Keratinocyte (primary cell): ENCODE measurements at regions not wholly inside any gene's neighbourhood (a gene's known extent, or its start where the extent isn't known, plus 50 kb on each side); places are given as distances from the start of the nearest gene placed in this dataset.

Source experiments
- DNase-seq: peaks from one replicate; pipeline ENCODE4 v3.0.0-alpha.2; 2011; ENCODE audit warnings: low read depth, missing footprints, low spot score
- FAIRE-seq: peaks from 2 replicates; lab custom pipeline; 2011; peaks lifted over from hg19 to GRCh38; lab: Jason Lieb, UNC
- H2AFZ ChIP-seq: 2 replicates; pipeline ENCODE4 v1.6.0; 2012; ENCODE audit warnings: low read length, control low read depth, inconsistent platforms; ENCODE audit not compliant: control insufficient read depth
- H3K27ac ChIP-seq: 2 replicates; pipeline ENCODE4 v1.5.1; 2011; ENCODE audit warnings: low read length; ENCODE audit not compliant: control insufficient read depth, insufficient read depth
- H3K27me3 ChIP-seq: 3 replicates; pipeline ENCODE4 v1.6.0; 2011; ENCODE audit warnings: low read length; ENCODE audit not compliant: control insufficient read depth, insufficient read depth; ENCODE audit errors: extremely low read depth
- H3K36me3 ChIP-seq, 2 experiments: 2 replicates in 1 of 2; 3 replicates in 1 of 2; pipeline ENCODE4 v1.5.1; 2011; ENCODE audit warnings: low read length in 2 of 2, mild to moderate bottlenecking in 1 of 2; ENCODE audit not compliant: control insufficient read depth in 2 of 2, insufficient read depth in 2 of 2; ENCODE audit errors: extremely low read depth in 1 of 2
- H3K4me1 ChIP-seq: 3 replicates; pipeline ENCODE4 v1.5.1; 2011; ENCODE audit warnings: low read length; ENCODE audit not compliant: control insufficient read depth, insufficient read depth; ENCODE audit errors: extremely low read depth
- H3K4me2 ChIP-seq: 3 replicates; pipeline ENCODE4 v1.6.0; 2011; ENCODE audit warnings: low read depth, low read length; ENCODE audit not compliant: control insufficient read depth, insufficient read depth; ENCODE audit errors: extremely low read depth
- H3K4me3 ChIP-seq, 3 experiments: fragments of 200-600 bp in 1 of 3; sonication (generic) in 1 of 3; 2 replicates in 2 of 3; 3 replicates in 1 of 3; pipeline ENCODE4 v1.5.1; 2011 to 2016; ENCODE audit warnings: low read length in 3 of 3, mild to moderate bottlenecking in 3 of 3, control low read depth in 2 of 3, inconsistent platforms in 1 of 3, low read depth in 1 of 3, mixed read lengths in 1 of 3, mixed run types in 1 of 3, moderate library complexity in 1 of 3; ENCODE audit not compliant: control insufficient read depth in 2 of 3, insufficient read depth in 2 of 3; ENCODE audit errors: extremely low read depth in 1 of 3
- H3K79me2 ChIP-seq: 2 replicates; pipeline ENCODE4 v1.6.0; 2012; ENCODE audit warnings: low read length; ENCODE audit not compliant: control insufficient read depth, insufficient read depth
- H3K9ac ChIP-seq: 3 replicates; pipeline ENCODE4 v1.6.0; 2011; ENCODE audit warnings: low read length; ENCODE audit not compliant: control insufficient read depth, insufficient read depth; ENCODE audit errors: extremely low read depth
- H3K9me1 ChIP-seq: 3 replicates; pipeline ENCODE4 v1.6.0; 2011; ENCODE audit warnings: low read length; ENCODE audit not compliant: control insufficient read depth, insufficient read depth; ENCODE audit errors: extremely low read depth
- H3K9me3 ChIP-seq: 2 replicates; pipeline ENCODE4 v1.5.1; 2012; ENCODE audit warnings: low read depth, low read length; ENCODE audit not compliant: control insufficient read depth
- H4K20me1 ChIP-seq: 3 replicates; pipeline ENCODE4 v1.6.0; 2011; ENCODE audit warnings: low read length; ENCODE audit not compliant: control insufficient read depth, insufficient read depth; ENCODE audit errors: extremely low read depth
- EZH2 ChIP-seq: IDR thresholded peaks from one replicate; pipeline ENCODE4 v1.6.1; 2012; ENCODE audit warnings: inconsistent platforms, mild to moderate bottlenecking, low read length, moderate library complexity
- dilution Hi-C: fragments of 300-500 bp; cut with MboI; formaldehyde crosslinking; loops from one replicate; pipeline ENCODE4 v1.7.0; 2020; ENCODE audit warnings: low sequenced_read_pairs; ENCODE audit not compliant: extremely low pct_ligation_motif_present
- TF ChIP-seq, protein P1 (sequence below), 3 experiments: IDR thresholded peaks in 1 of 3; conservative IDR thresholded peaks in 1 of 3; optimal IDR thresholded peaks in 1 of 3; 2 replicates in 2 of 3; 3 replicates in 1 of 3; pipeline versions ENCODE3 to v1.5.1; 2011; ENCODE audit warnings: low read length in 3 of 3, mild to moderate bottlenecking in 3 of 3, moderate library complexity in 2 of 3, control low read depth in 1 of 3, inconsistent platforms in 1 of 3; ENCODE audit not compliant: insufficient read depth in 2 of 3; ENCODE audit errors: extremely low read depth in 1 of 3

DNA sequence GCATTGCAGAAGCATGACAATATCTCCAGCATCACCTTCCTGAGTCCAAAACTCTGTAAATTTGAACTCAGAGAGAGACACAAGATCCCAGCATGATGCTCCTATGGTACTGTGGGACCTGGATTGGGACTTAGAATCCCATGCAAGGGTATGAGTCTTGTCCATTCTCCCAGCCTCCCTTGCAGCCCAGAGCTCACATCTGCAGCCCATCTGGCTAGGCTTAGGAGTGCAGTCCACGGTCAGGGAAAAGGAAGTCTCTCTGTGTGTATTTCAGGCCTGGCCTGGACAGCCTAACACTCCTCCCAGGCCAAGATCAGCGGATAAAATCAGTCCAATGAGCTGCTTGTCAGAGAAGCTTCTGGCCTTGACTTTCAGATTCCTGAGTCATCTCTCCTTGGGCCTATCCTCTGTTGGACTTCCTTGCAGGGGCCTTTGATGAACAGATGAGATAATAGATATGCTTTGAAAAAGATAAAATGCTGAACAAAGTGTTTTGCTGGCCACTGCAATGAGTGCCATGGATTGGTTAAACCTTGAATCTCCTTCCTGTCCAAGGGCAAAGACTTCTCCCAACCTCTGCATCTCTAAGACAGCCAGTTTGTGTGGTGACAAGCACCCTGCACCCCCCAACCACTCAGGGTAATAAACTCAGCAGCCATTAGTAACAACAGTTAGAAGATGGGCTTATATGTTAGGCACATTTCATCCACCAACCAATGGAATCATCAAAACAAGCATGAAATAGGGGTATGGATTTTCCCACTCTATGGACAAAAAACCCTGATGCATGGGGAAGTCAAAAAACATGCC is 412.8 kb upstream of the TBX3 start:
- Histone ChIP-seq H3K79me2 (no peaks in the 10 kb centered on the region), H3K4me1 (no peaks in the 10 kb centered on the region), H3K9me3 (no peaks in the 10 kb centered on the region), H2AFZ (no peak overlapping the region), H3K9ac (no peak overlapping the region), H3K36me3 (no peaks in the 10 kb centered on the region), H3K27me3 (no peaks in the 10 kb centered on the region), H3K27ac (no peak overlapping the region), H3K4me2 (no peak overlapping the region), H3K4me3 (no peak overlapping the region), H3K9me1 (no peaks in the 10 kb centered on the region), H4K20me1 (no peaks in the 10 kb centered on the region)
- dilution Hi-C loops = no loop called here
- DNase-seq = no peak
- no peak for FAIRE-seq
- TF ChIP-seq, protein P1, sequence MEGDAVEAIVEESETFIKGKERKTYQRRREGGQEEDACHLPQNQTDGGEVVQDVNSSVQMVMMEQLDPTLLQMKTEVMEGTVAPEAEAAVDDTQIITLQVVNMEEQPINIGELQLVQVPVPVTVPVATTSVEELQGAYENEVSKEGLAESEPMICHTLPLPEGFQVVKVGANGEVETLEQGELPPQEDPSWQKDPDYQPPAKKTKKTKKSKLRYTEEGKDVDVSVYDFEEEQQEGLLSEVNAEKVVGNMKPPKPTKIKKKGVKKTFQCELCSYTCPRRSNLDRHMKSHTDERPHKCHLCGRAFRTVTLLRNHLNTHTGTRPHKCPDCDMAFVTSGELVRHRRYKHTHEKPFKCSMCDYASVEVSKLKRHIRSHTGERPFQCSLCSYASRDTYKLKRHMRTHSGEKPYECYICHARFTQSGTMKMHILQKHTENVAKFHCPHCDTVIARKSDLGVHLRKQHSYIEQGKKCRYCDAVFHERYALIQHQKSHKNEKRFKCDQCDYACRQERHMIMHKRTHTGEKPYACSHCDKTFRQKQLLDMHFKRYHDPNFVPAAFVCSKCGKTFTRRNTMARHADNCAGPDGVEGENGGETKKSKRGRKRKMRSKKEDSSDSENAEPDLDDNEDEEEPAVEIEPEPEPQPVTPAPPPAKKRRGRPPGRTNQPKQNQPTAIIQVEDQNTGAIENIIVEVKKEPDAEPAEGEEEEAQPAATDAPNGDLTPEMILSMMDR (optimal IDR thresholded peaks at IDR 0.05 in 1 of 3, IDR thresholded peaks at IDR 0.05 in 1 of 3, conservative IDR thresholded peaks at IDR 0.05 in 1 of 3; ENCODE audit: extremely low read depth in 1 of 3, insufficient read depth in 2 of 3, low read length in 3 of 3) = no peak
- TF ChIP-seq EZH2 = no peak

DNA sequence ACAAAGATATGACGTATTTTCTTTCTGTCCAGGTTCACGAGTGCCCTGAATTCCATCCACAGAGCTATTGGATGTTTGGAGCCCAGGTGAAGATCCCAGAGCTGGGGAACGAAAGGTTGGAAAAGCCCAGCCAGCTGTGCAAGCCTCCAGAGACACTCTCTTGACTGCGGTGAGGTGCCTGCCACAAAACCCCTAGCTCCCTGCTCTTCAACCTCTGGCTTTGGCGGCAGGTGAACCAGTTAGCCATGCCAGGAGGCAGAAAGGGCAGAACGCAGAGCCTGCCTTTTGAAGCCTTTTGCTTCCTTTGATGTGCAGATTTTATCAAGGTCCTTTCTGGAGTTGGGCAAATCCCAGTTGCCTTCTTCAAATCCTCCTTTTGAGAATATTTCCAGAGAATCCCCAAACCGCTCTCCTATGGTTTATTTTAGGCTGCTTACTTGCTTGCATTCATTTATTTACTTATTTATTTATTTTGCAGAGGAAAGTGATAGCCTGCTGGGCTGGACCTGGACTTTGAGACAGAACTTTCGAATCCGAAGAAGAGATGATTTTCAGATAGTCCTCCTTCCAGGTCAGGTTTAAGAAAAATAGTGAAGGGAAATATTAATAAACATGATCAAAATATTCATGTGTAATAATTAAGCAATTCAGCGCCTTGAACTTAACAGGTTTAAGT is 411.2 kb upstream of the TBX3 start:
- no peak overlapping the region for H2AFZ ChIP-seq
- H3K9me3 ChIP-seq = no peaks in the 10 kb centered on the region
- H3K4me2 ChIP-seq = no peak overlapping the region
- no peak for FAIRE-seq
- H3K27ac ChIP-seq = no peak overlapping the region
- dilution Hi-C loops = no loop called here
- H3K79me2 ChIP-seq = no peaks in the 10 kb centered on the region
- TF ChIP-seq, protein P1 (optimal IDR thresholded peaks at IDR 0.05 in 1 of 3, IDR thresholded peaks at IDR 0.05 in 1 of 3, conservative IDR thresholded peaks at IDR 0.05 in 1 of 3; ENCODE audit: extremely low read depth in 1 of 3, insufficient read depth in 2 of 3, low read length in 3 of 3) = no peak
- TF ChIP-seq EZH2 = no peak
- no peaks in the 10 kb centered on the region for H4K20me1 ChIP-seq
- H3K4me1 ChIP-seq = no peaks in the 10 kb centered on the region
- no peak overlapping the region for H3K9ac ChIP-seq
- DNase-seq = no peak
- no peak overlapping the region for H3K4me3 ChIP-seq
- H3K36me3 ChIP-seq = no peaks in the 10 kb centered on the region
- H3K27me3 ChIP-seq = no peaks in the 10 kb centered on the region
- no peaks in the 10 kb centered on the region for H3K9me1 ChIP-seq
